ENCODE measurements at regions not wholly inside any gene's neighbourhood (a gene's known extent, or its start where the extent isn't known, plus 50 kb on each side); places are given as distances from the start of the nearest gene placed in this dataset.

DNA sequence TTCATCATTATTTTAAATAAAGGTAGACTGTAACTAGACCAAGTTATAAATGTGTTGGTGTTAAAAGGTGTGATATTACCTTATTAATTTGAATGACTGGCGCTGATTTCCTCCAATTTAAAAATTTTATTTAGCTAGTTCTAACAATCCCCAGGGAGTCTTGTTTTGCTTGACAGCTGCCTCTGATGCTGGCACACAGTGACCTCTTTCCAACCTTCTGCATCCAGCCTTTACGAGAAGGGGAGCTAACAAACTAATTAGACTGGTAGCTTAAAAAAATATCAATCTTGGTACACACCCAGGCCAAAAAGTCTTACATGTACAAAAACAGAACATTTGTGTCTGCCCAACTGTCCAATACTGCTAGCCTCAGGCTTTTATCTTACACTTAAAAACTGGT is 51.8 kb upstream of the ENPEP start:
- Histone ChIP-seq H3K27ac (no peak overlapping the region), H3K9me3 (no peaks in the 10 kb centered on the region), H3K4me3 (no peak overlapping the region), H3K4me1 (no peaks in the 10 kb centered on the region), H3K4me2 (no peak overlapping the region)
- ATAC-seq (no peak), DNase-seq (ENCODE audit: low read depth in 1 of 2, low spot score in 1 of 2) (no peak), FAIRE-seq (no peak)
- no peak for TF ChIP-seq MAZ (IDR thresholded peaks at IDR 0.05; ENCODE audit: borderline replicate concordance, low read depth, low read length)
- no peak for TF ChIP-seq ESRRA (IDR thresholded peaks at IDR 0.05; ENCODE audit: borderline replicate concordance, low read length)
- no peak for TF ChIP-seq MAFK (IDR thresholded peaks at IDR 0.05; ENCODE audit: partially characterized antibody)
- no peak for TF ChIP-seq HOXB13 (CRISPR knock-in tag; IDR thresholded peaks at IDR 0.05; ENCODE audit: low read depth)
- no peak for TF ChIP-seq KDM1A (IDR thresholded peaks at IDR 0.05; ENCODE audit: low read depth)
- no peak for TF ChIP-seq CHD2 (IDR thresholded peaks at IDR 0.05; ENCODE audit: low read length, partially characterized antibody)
- no peak for TF ChIP-seq PHF8 (IDR thresholded peaks at IDR 0.05; ENCODE audit: borderline replicate concordance, low read depth)
- TF ChIP-seq, protein P1, sequence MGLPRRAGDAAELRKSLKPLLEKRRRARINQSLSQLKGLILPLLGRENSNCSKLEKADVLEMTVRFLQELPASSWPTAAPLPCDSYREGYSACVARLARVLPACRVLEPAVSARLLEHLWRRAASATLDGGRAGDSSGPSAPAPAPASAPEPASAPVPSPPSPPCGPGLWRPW (IDR thresholded peaks at IDR 0.05), result no peak
- no peak for TF ChIP-seq CEBPB (IDR thresholded peaks at IDR 0.05)
- no peak for TF ChIP-seq MYC (IDR thresholded peaks at IDR 0.05; ENCODE audit: borderline replicate concordance, low read length)
- no peak for TF ChIP-seq RCOR1 (IDR thresholded peaks at IDR 0.05; ENCODE audit: low read depth, low read length)
- no peak for TF ChIP-seq ZNF302 (CRISPR knock-in tag; IDR thresholded peaks at IDR 0.05)
- TF ChIP-seq KDM5A (IDR thresholded peaks at IDR 0.05), result no peak
- no peak for TF ChIP-seq RNF2 (IDR thresholded peaks at IDR 0.05; ENCODE audit: borderline replicate concordance, low read depth)
- TF ChIP-seq, protein P2, sequence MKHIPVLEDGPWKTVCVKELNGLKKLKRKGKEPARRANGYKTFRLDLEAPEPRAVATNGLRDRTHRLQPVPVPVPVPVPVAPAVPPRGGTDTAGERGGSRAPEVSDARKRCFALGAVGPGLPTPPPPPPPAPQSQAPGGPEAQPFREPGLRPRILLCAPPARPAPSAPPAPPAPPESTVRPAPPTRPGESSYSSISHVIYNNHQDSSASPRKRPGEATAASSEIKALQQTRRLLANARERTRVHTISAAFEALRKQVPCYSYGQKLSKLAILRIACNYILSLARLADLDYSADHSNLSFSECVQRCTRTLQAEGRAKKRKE (CRISPR knock-in tag; IDR thresholded peaks at IDR 0.05; ENCODE audit: low read depth), result no peak
- TF ChIP-seq CBX8 (IDR thresholded peaks at IDR 0.05), result no peak
- no peak for TF ChIP-seq BHLHE40 (IDR thresholded peaks at IDR 0.05; ENCODE audit: low read depth, low read length)
- TF ChIP-seq POLR2AphosphoS2 (conservative IDR thresholded peaks at IDR 0.05; ENCODE audit: low read length), result no peak
- TF ChIP-seq ZSCAN20 (CRISPR knock-in tag; IDR thresholded peaks at IDR 0.05), result no peak
- 11% methylated on average over 2 of the region's 2 CpGs for WGBS (ENCODE audit: missing lambda C conversion rate)
- CTCF ChIA-PET, result no interaction called here
- POLR2A ChIA-PET, result no interaction called here

DNA sequence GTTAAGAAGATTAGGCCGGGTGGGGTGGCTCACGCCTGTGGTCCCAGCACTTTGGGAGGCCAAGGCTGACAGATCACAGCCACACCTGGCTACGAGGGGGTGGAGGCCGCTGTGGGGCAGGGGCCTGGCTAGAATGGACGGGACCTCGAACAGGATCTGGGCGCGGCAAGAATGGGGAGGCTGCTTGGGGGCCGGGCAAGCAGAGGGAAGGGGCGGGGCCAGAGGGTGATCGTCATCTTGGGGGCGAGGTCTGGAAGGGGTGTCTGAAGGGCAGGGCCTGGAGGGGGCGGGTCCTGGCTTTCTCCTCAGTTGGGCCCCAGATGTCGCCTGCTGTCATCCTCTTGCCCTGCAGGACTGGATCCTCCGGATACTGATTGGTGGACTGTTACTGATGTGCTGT is 57.3 kb upstream of the ENPEP start:
- H3K27ac ChIP-seq, result no peak overlapping the region
- ATAC-seq (no peak), DNase-seq (ENCODE audit: low read depth in 1 of 2, low spot score in 1 of 2) (no peak), FAIRE-seq (no peak)
- POLR2A ChIA-PET, result no interaction called here
- no peak overlapping the region for H3K4me3 ChIP-seq
- H3K4me2 ChIP-seq, result no peak overlapping the region
- H3K4me1 ChIP-seq, result no peaks in the 10 kb centered on the region
- CTCF ChIA-PET, result no interaction called here
- TF ChIP-seq BHLHE40 (IDR thresholded peaks at IDR 0.05; ENCODE audit: low read depth, low read length), result no peak
- no peak for TF ChIP-seq FOSB (CRISPR knock-in tag; IDR thresholded peaks at IDR 0.05)
- TF ChIP-seq ZC3H11A (IDR thresholded peaks at IDR 0.05), result no peak
- no peak for TF ChIP-seq TP53 (CRISPR knock-in tag; IDR thresholded peaks at IDR 0.05)
- TF ChIP-seq NPAS2 (CRISPR knock-in tag; IDR thresholded peaks at IDR 0.05; ENCODE audit: borderline replicate concordance), result no peak
- TF ChIP-seq, protein P2 (CRISPR knock-in tag; IDR thresholded peaks at IDR 0.05; ENCODE audit: low read depth), result no peak
- TF ChIP-seq, protein P3, sequence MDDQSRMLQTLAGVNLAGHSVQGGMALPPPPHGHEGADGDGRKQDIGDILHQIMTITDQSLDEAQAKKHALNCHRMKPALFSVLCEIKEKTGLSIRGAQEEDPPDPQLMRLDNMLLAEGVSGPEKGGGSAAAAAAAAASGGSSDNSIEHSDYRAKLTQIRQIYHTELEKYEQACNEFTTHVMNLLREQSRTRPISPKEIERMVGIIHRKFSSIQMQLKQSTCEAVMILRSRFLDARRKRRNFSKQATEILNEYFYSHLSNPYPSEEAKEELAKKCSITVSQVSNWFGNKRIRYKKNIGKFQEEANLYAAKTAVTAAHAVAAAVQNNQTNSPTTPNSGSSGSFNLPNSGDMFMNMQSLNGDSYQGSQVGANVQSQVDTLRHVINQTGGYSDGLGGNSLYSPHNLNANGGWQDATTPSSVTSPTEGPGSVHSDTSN (IDR thresholded peaks at IDR 0.05), result no peak
- TF ChIP-seq, protein P4, sequence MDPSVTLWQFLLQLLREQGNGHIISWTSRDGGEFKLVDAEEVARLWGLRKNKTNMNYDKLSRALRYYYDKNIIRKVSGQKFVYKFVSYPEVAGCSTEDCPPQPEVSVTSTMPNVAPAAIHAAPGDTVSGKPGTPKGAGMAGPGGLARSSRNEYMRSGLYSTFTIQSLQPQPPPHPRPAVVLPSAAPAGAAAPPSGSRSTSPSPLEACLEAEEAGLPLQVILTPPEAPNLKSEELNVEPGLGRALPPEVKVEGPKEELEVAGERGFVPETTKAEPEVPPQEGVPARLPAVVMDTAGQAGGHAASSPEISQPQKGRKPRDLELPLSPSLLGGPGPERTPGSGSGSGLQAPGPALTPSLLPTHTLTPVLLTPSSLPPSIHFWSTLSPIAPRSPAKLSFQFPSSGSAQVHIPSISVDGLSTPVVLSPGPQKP (IDR thresholded peaks at IDR 0.05; ENCODE audit: low read depth, low read length), result no peak
- no peak for TF ChIP-seq HOXB5 (CRISPR knock-in tag; IDR thresholded peaks at IDR 0.05)
- no peak for TF ChIP-seq EP300 (IDR thresholded peaks at IDR 0.05)
- no peak for TF ChIP-seq KDM5A (IDR thresholded peaks at IDR 0.05)
- TF ChIP-seq, protein P1 (IDR thresholded peaks at IDR 0.05), result no peak
- no peak for TF ChIP-seq CHD2 (IDR thresholded peaks at IDR 0.05; ENCODE audit: low read length, partially characterized antibody)
- TF ChIP-seq, protein P5, sequence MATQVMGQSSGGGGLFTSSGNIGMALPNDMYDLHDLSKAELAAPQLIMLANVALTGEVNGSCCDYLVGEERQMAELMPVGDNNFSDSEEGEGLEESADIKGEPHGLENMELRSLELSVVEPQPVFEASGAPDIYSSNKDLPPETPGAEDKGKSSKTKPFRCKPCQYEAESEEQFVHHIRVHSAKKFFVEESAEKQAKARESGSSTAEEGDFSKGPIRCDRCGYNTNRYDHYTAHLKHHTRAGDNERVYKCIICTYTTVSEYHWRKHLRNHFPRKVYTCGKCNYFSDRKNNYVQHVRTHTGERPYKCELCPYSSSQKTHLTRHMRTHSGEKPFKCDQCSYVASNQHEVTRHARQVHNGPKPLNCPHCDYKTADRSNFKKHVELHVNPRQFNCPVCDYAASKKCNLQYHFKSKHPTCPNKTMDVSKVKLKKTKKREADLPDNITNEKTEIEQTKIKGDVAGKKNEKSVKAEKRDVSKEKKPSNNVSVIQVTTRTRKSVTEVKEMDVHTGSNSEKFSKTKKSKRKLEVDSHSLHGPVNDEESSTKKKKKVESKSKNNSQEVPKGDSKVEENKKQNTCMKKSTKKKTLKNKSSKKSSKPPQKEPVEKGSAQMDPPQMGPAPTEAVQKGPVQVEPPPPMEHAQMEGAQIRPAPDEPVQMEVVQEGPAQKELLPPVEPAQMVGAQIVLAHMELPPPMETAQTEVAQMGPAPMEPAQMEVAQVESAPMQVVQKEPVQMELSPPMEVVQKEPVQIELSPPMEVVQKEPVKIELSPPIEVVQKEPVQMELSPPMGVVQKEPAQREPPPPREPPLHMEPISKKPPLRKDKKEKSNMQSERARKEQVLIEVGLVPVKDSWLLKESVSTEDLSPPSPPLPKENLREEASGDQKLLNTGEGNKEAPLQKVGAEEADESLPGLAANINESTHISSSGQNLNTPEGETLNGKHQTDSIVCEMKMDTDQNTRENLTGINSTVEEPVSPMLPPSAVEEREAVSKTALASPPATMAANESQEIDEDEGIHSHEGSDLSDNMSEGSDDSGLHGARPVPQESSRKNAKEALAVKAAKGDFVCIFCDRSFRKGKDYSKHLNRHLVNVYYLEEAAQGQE (IDR thresholded peaks at IDR 0.05), result no peak
- no peak for TF ChIP-seq CBX2 (IDR thresholded peaks at IDR 0.05; ENCODE audit: borderline replicate concordance, low read depth)
- no peak for TF ChIP-seq ESRRA (IDR thresholded peaks at IDR 0.05; ENCODE audit: borderline replicate concordance, low read length)
- TF ChIP-seq FOSL2 (IDR thresholded peaks at IDR 0.05), result no peak
- TF ChIP-seq FOSL2 (CRISPR knock-in tag; IDR thresholded peaks at IDR 0.05), result no peak
- no peak for TF ChIP-seq HEYL (CRISPR knock-in tag; IDR thresholded peaks at IDR 0.05)
- WGBS (ENCODE audit: missing lambda C conversion rate), result 56% methylated on average over 12 of the region's 15 CpGs
- no peaks in the 10 kb centered on the region for H3K9me3 ChIP-seq
